ENCODE measurements at regions not wholly inside any gene's neighbourhood (a gene's known extent, or its start where the extent isn't known, plus 50 kb on each side); places are given as distances from the start of the nearest gene placed in this dataset.

DNA sequence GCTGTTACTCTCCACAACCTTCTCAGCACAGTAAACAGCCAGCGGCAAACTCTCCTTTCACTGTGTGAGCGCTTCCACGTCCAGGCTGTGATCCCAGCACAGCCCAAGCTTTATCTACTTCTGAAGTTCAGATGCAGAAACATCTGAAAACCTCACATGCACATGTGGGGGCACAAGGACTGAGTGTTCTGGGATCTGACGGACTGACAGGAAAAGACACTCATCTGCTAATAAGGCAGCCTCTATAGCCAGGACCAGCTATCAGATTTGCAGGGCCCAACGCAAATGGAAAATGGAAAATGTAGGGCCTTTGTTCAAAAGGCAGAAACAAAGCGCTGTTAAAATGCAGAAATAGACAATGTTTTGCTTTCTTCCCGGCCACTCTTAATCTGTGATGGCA is 133.8 kb upstream of the ARHGAP28 start:
- no peak for ATAC-seq
- ChIA-PET POLR2A (no interaction called here), CTCF (ENCODE audit: low intra/inter-chr PET ratio) (no interaction called here)
- Histone ChIP-seq H3K9me1 (ENCODE audit: control insufficient read depth, insufficient read depth, low read length) (no peaks in the 10 kb centered on the region), H3K9ac (ENCODE audit: insufficient read depth in 1 of 2, low read depth in 2 of 2, low read length in 2 of 2) (no peak overlapping the region), H3K79me2 (ENCODE audit: control insufficient read depth, insufficient read depth, low read length) (no peaks in the 10 kb centered on the region), H3K27me3 (ENCODE audit: control insufficient read depth in 2 of 2, insufficient read depth in 2 of 2, low read length in 2 of 2) (peaks cover 0 to 6% of the 10 kb centered on the region in 2 experiments; a peak in 3 of 5 replicates), H3K9me3 (replicated peaks; ENCODE audit: control insufficient read depth, insufficient read depth, low read depth, low read length) (no peaks in the 10 kb centered on the region), H3K4me2 (ENCODE audit: insufficient read depth, low read length) (no peak overlapping the region), H3K4me1 (replicated peaks in 1 of 2; ENCODE audit: control insufficient read depth in 2 of 2, insufficient read depth in 2 of 2, low read length in 2 of 2) (no peaks in the 10 kb centered on the region), H4K20me1 (replicated peaks; ENCODE audit: control insufficient read depth, insufficient read depth, low read length) (no peaks in the 10 kb centered on the region), H2AFZ (ENCODE audit: low read depth, low read length) (no peak overlapping the region), H3K4me3 (no peak overlapping the region), H3K36me3 (ENCODE audit: control insufficient read depth, insufficient read depth, low read length) (no peaks in the 10 kb centered on the region), H3K27ac (ENCODE audit: extremely low read depth, low read depth, low read length) (no peak overlapping the region)
- no peak for DNase-seq (ENCODE audit: extremely low read depth in 1 of 4, low spot score in 3 of 4)
- BruUV-seq (replicated peaks): no TSS peak
- in situ Hi-C loops (cut with MboI) (no loop called here), intact Hi-C loops (cut with micrococcal nuclease) (no loop called here)
- WGBS (ENCODE audit: insufficient coverage, low coverage, missing lambda C conversion rate): 5% methylated on average over 7 of the region's 7 CpGs
- FAIRE-seq: peak; percentile 29
- TF ChIP-seq, protein P1, sequence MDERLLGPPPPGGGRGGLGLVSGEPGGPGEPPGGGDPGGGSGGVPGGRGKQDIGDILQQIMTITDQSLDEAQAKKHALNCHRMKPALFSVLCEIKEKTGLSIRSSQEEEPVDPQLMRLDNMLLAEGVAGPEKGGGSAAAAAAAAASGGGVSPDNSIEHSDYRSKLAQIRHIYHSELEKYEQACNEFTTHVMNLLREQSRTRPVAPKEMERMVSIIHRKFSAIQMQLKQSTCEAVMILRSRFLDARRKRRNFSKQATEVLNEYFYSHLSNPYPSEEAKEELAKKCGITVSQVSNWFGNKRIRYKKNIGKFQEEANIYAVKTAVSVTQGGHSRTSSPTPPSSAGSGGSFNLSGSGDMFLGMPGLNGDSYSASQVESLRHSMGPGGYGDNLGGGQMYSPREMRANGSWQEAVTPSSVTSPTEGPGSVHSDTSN (CRISPR knock-in tag; IDR thresholded peaks at IDR 0.05; ENCODE audit: low read depth): no peak
- TF ChIP-seq, protein P1 (tag; conservative IDR thresholded peaks at IDR 0.05; ENCODE audit: low read depth): no peak
- TF ChIP-seq ARID3B (CRISPR knock-in tag; IDR thresholded peaks at IDR 0.05; ENCODE audit: borderline replicate concordance): no peak
- TF ChIP-seq, protein P2, sequence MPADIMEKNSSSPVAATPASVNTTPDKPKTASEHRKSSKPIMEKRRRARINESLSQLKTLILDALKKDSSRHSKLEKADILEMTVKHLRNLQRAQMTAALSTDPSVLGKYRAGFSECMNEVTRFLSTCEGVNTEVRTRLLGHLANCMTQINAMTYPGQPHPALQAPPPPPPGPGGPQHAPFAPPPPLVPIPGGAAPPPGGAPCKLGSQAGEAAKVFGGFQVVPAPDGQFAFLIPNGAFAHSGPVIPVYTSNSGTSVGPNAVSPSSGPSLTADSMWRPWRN (IDR thresholded peaks at IDR 0.05; ENCODE audit: low read depth): no peak
- TF ChIP-seq HMG20A (CRISPR knock-in tag; conservative IDR thresholded peaks at IDR 0.05): no peak
- no peak for TF ChIP-seq SMARCE1 (IDR thresholded peaks at IDR 0.05)
- TF ChIP-seq, protein P3, sequence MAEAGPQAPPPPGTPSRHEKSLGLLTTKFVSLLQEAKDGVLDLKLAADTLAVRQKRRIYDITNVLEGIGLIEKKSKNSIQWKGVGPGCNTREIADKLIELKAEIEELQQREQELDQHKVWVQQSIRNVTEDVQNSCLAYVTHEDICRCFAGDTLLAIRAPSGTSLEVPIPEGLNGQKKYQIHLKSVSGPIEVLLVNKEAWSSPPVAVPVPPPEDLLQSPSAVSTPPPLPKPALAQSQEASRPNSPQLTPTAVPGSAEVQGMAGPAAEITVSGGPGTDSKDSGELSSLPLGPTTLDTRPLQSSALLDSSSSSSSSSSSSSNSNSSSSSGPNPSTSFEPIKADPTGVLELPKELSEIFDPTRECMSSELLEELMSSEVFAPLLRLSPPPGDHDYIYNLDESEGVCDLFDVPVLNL (CRISPR knock-in tag; IDR thresholded peaks at IDR 0.05; ENCODE audit: low read depth): no peak
- no peak for TF ChIP-seq FOXJ2 (tag; IDR thresholded peaks at IDR 0.05)
- TF ChIP-seq, protein P4, sequence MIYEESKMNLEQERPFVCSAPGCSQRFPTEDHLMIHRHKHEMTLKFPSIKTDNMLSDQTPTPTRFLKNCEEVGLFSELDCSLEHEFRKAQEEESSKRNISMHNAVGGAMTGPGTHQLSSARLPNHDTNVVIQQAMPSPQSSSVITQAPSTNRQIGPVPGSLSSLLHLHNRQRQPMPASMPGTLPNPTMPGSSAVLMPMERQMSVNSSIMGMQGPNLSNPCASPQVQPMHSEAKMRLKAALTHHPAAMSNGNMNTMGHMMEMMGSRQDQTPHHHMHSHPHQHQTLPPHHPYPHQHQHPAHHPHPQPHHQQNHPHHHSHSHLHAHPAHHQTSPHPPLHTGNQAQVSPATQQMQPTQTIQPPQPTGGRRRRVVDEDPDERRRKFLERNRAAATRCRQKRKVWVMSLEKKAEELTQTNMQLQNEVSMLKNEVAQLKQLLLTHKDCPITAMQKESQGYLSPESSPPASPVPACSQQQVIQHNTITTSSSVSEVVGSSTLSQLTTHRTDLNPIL (CRISPR knock-in tag; IDR thresholded peaks at IDR 0.05): no peak
- no peak for TF ChIP-seq ZNF212 (CRISPR knock-in tag; IDR thresholded peaks at IDR 0.05)
- TF ChIP-seq E2F3 (CRISPR knock-in tag; IDR thresholded peaks at IDR 0.05): no peak
- TF ChIP-seq ZNF431 (CRISPR knock-in tag; IDR thresholded peaks at IDR 0.05): no peak
- no peak for TF ChIP-seq KLF10 (CRISPR knock-in tag; IDR thresholded peaks at IDR 0.05)
- TF ChIP-seq DMBX1 (CRISPR knock-in tag; IDR thresholded peaks at IDR 0.05; ENCODE audit: borderline replicate concordance): no peak
